ENCODE measurements at regions not wholly inside any gene's neighbourhood (a gene's known extent, or its start where the extent isn't known, plus 50 kb on each side); places are given as distances from the start of the nearest gene placed in this dataset.

GRCh38 chr11:19326499-19326898 lies 85.8 kb upstream of the E2F8 start:
- TF ChIP-seq CTCF (IDR thresholded peaks at IDR 0.05; ENCODE audit: insufficient read depth, low read length) = no peak
- TF ChIP-seq GABPA (IDR thresholded peaks at IDR 0.05; ENCODE audit: low read depth) = no peak
- TF ChIP-seq POLR2AphosphoS5 (IDR thresholded peaks at IDR 0.05; ENCODE audit: low read depth) = no peak
- no peak for TF ChIP-seq SPI1 (IDR thresholded peaks at IDR 0.05; ENCODE audit: borderline replicate concordance, low read depth)

Measured in HL-60 (cell line).